HepG2 (cell line): ENCODE measurements at regions not wholly inside any gene's neighbourhood (a gene's known extent, or its start where the extent isn't known, plus 50 kb on each side); places are given as distances from the start of the nearest gene placed in this dataset.

Experiments
- ATAC-seq: fragments of 200-7000 bp; cut with Tn5 transposase; 3 replicates; pipeline ENCODE4 v1.9.1; 2020; ENCODE audit warnings: mild to moderate bottlenecking, moderate library complexity
- BruUV-seq: library from RNA; stranded (reverse); fragments of 400-500 nt; replicated peaks from 2 replicates; lab custom pipeline; 2021; lab: Mats Ljungman, UMichigan
- CTCF ChIA-PET: fragments of 300-600 bp; formaldehyde crosslinking; extraction: SDS; loops from one replicate; lab custom pipeline; 2021; ENCODE audit warnings: low total read pairs, inconsistent platforms, low intra/inter-chr PET ratio; lab: Yijun Ruan, JAX
- POLR2A ChIA-PET: fragments of 350-600 bp; sonication (Branson Sonifier 250); formaldehyde crosslinking; loops from one replicate; lab custom pipeline; 2020; ENCODE audit warnings: antibody characterized with exemption, inconsistent platforms; lab: Yijun Ruan, JAX
- DNase-seq: peaks from one replicate; pipeline ENCODE4 v3.0.0-alpha.2; 2015; ENCODE audit warnings: low spot score
- FAIRE-seq: peaks from 3 replicates; lab custom pipeline; 2011; peaks lifted over from hg19 to GRCh38; lab: Jason Lieb, UNC
- H2AFZ ChIP-seq: one replicate; pipeline ENCODE4 v1.6.1; 2011; ENCODE audit warnings: low read length, inconsistent platforms
- H3K27ac ChIP-seq: fragments of 300-600 bp; 3 replicates; pipeline ENCODE4 v1.8.0; 2011; ENCODE audit warnings: mixed run types, mild to moderate bottlenecking, mixed read lengths, low read length, inconsistent platforms; ENCODE audit not compliant: insufficient read depth; ENCODE audit errors: extremely low read length
- H3K27me3 ChIP-seq, 2 experiments: fragments of 200-600 bp in 1 of 2; 2 replicates in 1 of 2; 3 replicates in 1 of 2; pipeline versions ENCODE4 v1.6.0 to v1.8.0; 2011; ENCODE audit warnings: low read length in 2 of 2, mild to moderate bottlenecking in 2 of 2, moderate library complexity in 2 of 2, inconsistent platforms in 1 of 2; ENCODE audit not compliant: insufficient read depth in 2 of 2, control insufficient read depth in 1 of 2
- H3K36me3 ChIP-seq, 2 experiments: fragments of 200-600 bp in 1 of 2; replicated peaks in 1 of 2; 2 replicates in 1 of 2; 3 replicates in 1 of 2; pipeline versions ENCODE4 v1.5.1 to v1.8.0; 2011; ENCODE audit warnings: low read length in 2 of 2, inconsistent platforms in 1 of 2; ENCODE audit not compliant: insufficient read depth in 2 of 2, control insufficient read depth in 1 of 2
- H3K4me1 ChIP-seq: 2 replicates; pipeline ENCODE4 v1.5.1; 2012; ENCODE audit warnings: low read length, inconsistent platforms; ENCODE audit not compliant: insufficient read depth
- H3K4me2 ChIP-seq: 2 replicates; pipeline ENCODE4 v1.6.0; 2011; ENCODE audit warnings: low read depth, low read length, inconsistent platforms
- H3K4me3 ChIP-seq, 3 experiments: fragments of 200-600 bp in 1 of 3; sonication (generic), shearing (Covaris generic) in 1 of 3; replicated peaks in 1 of 3; 2 replicates each; pipeline ENCODE4 v1.5.1; 2011 to 2016; ENCODE audit warnings: low read length in 3 of 3, inconsistent platforms in 2 of 3, low read depth in 2 of 3, mild to moderate bottlenecking in 2 of 3, control low read depth in 1 of 3, mixed read lengths in 1 of 3; ENCODE audit not compliant: insufficient read depth in 1 of 3
- H3K79me2 ChIP-seq: one replicate; pipeline ENCODE4 v1.6.1; 2011; ENCODE audit warnings: low read length, inconsistent platforms; ENCODE audit not compliant: insufficient read depth
- H3K9ac ChIP-seq: 2 replicates; pipeline ENCODE4 v1.6.0; 2011; ENCODE audit warnings: mild to moderate bottlenecking, low read depth, low read length, inconsistent platforms; ENCODE audit not compliant: insufficient read depth
- H3K9me3 ChIP-seq: 2 replicates; pipeline ENCODE4 v1.5.1; 2012; ENCODE audit warnings: mild to moderate bottlenecking, low read length
- H4K20me1 ChIP-seq: 2 replicates; pipeline ENCODE4 v1.6.0; 2011; ENCODE audit warnings: inconsistent platforms, mild to moderate bottlenecking, low read length, moderate library complexity; ENCODE audit not compliant: insufficient read depth
- ARID4A ChIP-seq: sonication (generic); formaldehyde crosslinking; IDR thresholded peaks from 2 replicates; pipeline ENCODE4 v1.5.0; 2020; ENCODE audit warnings: mild to moderate bottlenecking, missing genetic modification reagents, borderline replicate concordance
- MAFF ChIP-seq: IDR thresholded peaks from 2 replicates; pipeline ENCODE4 v1.6.1; 2011; ENCODE audit warnings: low read depth, low read length, improper control_type of control experiment
- MAFK ChIP-seq, 2 experiments: IDR thresholded peaks in 1 of 2; conservative IDR thresholded peaks in 1 of 2; 2 replicates each; pipeline ENCODE4 v1.6.1; 2011; ENCODE audit warnings: improper control_type of control experiment in 2 of 2, low read length in 2 of 2
- NFE2L2 ChIP-seq: fragments of 150-350 bp; IDR thresholded peaks from 2 replicates; pipeline ENCODE4 v1.6.1; 2014; ENCODE audit warnings: low read length
- RARG ChIP-seq: sonication (generic); formaldehyde crosslinking; IDR thresholded peaks from 2 replicates; pipeline ENCODE4 v1.4.0; 2020; ENCODE audit warnings: low read depth, mild to moderate bottlenecking, missing genetic modification reagents
- U2AF1 ChIP-seq: fragments of 200-400 bp; formaldehyde crosslinking; optimal IDR thresholded peaks from 2 replicates; pipeline ENCODE3; 2017; ENCODE audit warnings: mild to moderate bottlenecking, low read depth, low read length
- ZBTB7A ChIP-seq: sonication (generic); formaldehyde crosslinking; IDR thresholded peaks from 2 replicates; pipeline ENCODE4 v1.8.0; 2022; ENCODE audit warnings: mild to moderate bottlenecking, missing genetic modification reagents
- ZNF260 ChIP-seq: sonication (generic); formaldehyde crosslinking; IDR thresholded peaks from 2 replicates; pipeline ENCODE4 v1.4.0; 2020; ENCODE audit warnings: missing genetic modification reagents, low read depth, mild to moderate bottlenecking, borderline replicate concordance
- WGBS: methylation state at CpG from one replicate; pipeline ENCODE4 v1.1.6; 2017; ENCODE audit warnings: low lambda C conversion rate; 5-methylcytosine and 5-hydroxymethylcytosine counted together
- in situ Hi-C: cut with HindIII; loops from 2 replicates; pipeline ENCODE4 v1.10.0; 2017; ENCODE audit warnings: low pct_unique_long_range_greater_than_20kb; ENCODE audit not compliant: extremely low pct_ligation_motif_present
- intact Hi-C: fragments of 100-400 bp; cut with micrococcal nuclease; formaldehyde crosslinking; loops from one replicate; pipeline ENCODE4 v1.10.0; 2022; ENCODE audit not compliant: unreplicated experiment
- TF ChIP-seq, protein P1 (sequence below): IDR thresholded peaks from 2 replicates; pipeline ENCODE4 v1.6.1; 2012; ENCODE audit warnings: low read depth, low read length, improper control_type of control experiment
- TF ChIP-seq, protein P2 (sequence below): sonication (generic); formaldehyde crosslinking; IDR thresholded peaks from 2 replicates; pipeline ENCODE4 v1.8.1; 2023; ENCODE audit warnings: mild to moderate bottlenecking, inconsistent platforms, moderate library complexity, missing genetic modification reagents, borderline replicate concordance

- H3K4me3 ChIP-seq: no peak overlapping the region
- no peak for ATAC-seq
- no peak overlapping the region for H3K9ac ChIP-seq
- no peak overlapping the region for H3K27ac ChIP-seq
- BruUV-seq: no TSS peak
- no peak overlapping the region for H3K4me2 ChIP-seq
- in situ Hi-C loops (no loop called here), intact Hi-C loops (no loop called here)
- TF ChIP-seq ZBTB7A (CRISPR knock-in tag) (no peak), NFE2L2 (no peak), RARG (no peak), ZNF260 (CRISPR knock-in tag) (no peak), U2AF1 (no peak)
- TF ChIP-seq, protein P1, sequence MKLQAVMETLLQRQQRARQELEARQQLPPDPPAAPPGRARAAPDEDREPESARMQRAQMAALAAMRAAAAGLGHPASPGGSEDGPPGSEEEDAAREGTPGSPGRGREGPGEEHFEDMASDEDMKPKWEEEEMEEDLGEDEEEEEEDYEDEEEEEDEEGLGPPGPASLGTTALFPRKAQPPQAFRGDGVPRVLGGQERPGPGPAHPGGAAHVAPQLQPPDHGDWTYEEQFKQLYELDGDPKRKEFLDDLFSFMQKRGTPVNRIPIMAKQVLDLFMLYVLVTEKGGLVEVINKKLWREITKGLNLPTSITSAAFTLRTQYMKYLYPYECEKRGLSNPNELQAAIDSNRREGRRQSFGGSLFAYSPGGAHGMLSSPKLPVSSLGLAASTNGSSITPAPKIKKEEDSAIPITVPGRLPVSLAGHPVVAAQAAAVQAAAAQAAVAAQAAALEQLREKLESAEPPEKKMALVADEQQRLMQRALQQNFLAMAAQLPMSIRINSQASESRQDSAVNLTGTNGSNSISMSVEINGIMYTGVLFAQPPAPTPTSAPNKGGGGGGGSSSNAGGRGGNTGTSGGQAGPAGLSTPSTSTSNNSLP: no peak
- TF ChIP-seq, all 625 proteins: peak for 0
- FAIRE-seq (no peak), DNase-seq (no peak)
- CTCF ChIA-PET: no interaction called here
- Histone ChIP-seq H3K9me3 (peaks cover 20% of the 10 kb centered on the region; the same call in 1 of the 2 replicates), H3K27me3 (no peaks in the 10 kb centered on the region), H4K20me1 (no peaks in the 10 kb centered on the region), H3K36me3 (no peaks in the 10 kb centered on the region), H3K4me1 (no peaks in the 10 kb centered on the region), H2AFZ (no peak overlapping the region), H3K79me2 (no peaks in the 10 kb centered on the region)
- 11% methylated on average over 4 of the region's 4 CpGs for WGBS
- POLR2A ChIA-PET: no interaction called here
Measured at GRCh38 chr7:80044796-80045195, 89.8 kb upstream of the GNAI1 start.

GRCh38 chr7:80040752-80041151, 93.9 kb upstream of the GNAI1 start:
- no peaks in the 10 kb centered on the region for H3K4me1 ChIP-seq
- H3K27me3 ChIP-seq: no peaks in the 10 kb centered on the region
- DNase-seq: no peak
- ChIA-PET CTCF (no interaction called here), POLR2A (no interaction called here)
- ATAC-seq: no peak
- no peak overlapping the region for H2AFZ ChIP-seq
- peaks cover 19% of the 10 kb centered on the region; the same call in 1 of the 2 replicates for H3K9me3 ChIP-seq
- no peak overlapping the region for H3K9ac ChIP-seq
- H3K79me2 ChIP-seq: no peaks in the 10 kb centered on the region
- in situ Hi-C loops (no loop called here), intact Hi-C loops (no loop called here)
- no peak overlapping the region for H3K4me3 ChIP-seq
- H3K27ac ChIP-seq: no peak overlapping the region
- no TSS peak for BruUV-seq
- H4K20me1 ChIP-seq: no peaks in the 10 kb centered on the region
- no peaks in the 10 kb centered on the region for H3K36me3 ChIP-seq
- no peak for TF ChIP-seq ARID4A (CRISPR knock-in tag)
- TF ChIP-seq, protein P2, sequence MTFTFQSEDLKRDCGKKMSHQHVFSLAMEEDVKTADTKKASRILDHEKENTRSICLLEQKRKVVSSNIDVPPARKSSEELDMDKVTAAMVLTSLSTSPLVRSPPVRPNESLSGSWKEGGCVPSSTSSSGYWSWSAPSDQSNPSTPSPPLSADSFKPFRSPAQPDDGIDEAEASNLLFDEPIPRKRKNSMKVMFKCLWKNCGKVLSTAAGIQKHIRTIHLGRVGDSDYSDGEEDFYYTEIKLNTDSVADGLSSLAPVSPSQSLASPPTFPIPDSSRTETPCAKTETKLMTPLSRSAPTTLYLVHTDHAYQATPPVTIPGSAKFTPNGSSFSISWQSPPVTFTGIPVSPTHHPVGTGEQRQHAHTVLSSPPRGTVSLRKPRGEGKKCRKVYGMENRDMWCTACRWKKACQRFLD (CRISPR knock-in tag): no peak
- peak; percentile 90 to 93 for TF ChIP-seq MAFK (conservative IDR thresholded peaks at IDR 0.05 in 1 of 2, IDR thresholded peaks at IDR 0.05 in 1 of 2; ENCODE audit: low read length in 2 of 2)
- peak; percentile 91 for TF ChIP-seq MAFF
- TF ChIP-seq NFE2L2: peak; percentile 94
- no peak overlapping the region for H3K4me2 ChIP-seq
- FAIRE-seq: no peak
- 50% methylated on average over 3 of the region's 3 CpGs for WGBS
